ENCODE measurements at regions not wholly inside any gene's neighbourhood (a gene's known extent, or its start where the extent isn't known, plus 50 kb on each side); places are given as distances from the start of the nearest gene placed in this dataset.

DNA sequence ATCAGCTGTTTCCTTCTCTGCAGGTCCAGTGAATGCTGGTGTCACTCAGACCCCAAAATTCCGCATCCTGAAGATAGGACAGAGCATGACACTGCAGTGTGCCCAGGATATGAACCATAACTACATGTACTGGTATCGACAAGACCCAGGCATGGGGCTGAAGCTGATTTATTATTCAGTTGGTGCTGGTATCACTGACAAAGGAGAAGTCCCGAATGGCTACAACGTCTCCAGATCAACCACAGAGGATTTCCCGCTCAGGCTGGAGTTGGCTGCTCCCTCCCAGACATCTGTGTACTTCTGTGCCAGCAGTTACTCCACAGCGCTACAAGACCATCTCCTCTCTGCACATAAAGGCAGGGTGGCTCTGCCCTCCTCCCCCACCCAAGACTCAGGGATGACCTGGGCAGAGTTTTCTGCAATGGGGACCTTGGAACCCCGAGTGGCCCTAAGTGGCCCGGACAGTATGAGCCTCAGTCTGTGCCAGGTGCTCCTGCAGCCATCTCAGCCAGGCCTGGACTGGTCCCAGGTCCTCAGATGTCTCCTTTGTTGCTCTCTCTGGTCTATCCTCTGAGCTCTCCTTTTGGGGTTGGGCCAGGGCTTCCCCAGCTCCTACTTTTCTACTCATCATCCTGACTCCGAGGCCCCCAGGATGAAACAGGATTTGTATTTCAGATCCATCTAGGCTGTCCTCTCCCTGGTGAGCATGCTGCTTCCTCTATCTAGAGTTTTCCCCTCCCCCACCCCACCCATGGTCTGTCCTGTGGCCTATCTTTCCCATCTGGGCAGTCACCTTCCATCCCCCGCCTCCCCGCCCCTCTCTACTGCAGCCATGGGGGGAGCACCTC is 212.1 kb upstream of the PRSS58 start (continued):
- TF ChIP-seq, protein P1, sequence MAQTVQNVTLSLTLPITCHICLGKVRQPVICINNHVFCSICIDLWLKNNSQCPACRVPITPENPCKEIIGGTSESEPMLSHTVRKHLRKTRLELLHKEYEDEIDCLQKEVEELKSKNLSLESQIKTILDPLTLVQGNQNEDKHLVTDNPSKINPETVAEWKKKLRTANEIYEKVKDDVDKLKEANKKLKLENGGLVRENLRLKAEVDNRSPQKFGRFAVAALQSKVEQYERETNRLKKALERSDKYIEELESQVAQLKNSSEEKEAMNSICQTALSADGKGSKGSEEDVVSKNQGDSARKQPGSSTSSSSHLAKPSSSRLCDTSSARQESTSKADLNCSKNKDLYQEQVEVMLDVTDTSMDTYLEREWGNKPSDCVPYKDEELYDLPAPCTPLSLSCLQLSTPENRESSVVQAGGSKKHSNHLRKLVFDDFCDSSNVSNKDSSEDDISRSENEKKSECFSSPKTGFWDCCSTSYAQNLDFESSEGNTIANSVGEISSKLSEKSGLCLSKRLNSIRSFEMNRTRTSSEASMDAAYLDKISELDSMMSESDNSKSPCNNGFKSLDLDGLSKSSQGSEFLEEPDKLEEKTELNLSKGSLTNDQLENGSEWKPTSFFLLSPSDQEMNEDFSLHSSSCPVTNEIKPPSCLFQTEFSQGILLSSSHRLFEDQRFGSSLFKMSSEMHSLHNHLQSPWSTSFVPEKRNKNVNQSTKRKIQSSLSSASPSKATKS (CRISPR knock-in tag; IDR thresholded peaks at IDR 0.05): no peak
- TF ChIP-seq SMYD3 (CRISPR knock-in tag; IDR thresholded peaks at IDR 0.05) (no peak), ZNF329 (CRISPR knock-in tag; IDR thresholded peaks at IDR 0.05; ENCODE audit: low read depth) (no peak), ZNF326 (CRISPR knock-in tag; IDR thresholded peaks at IDR 0.05; ENCODE audit: borderline replicate concordance) (no peak), IRF9 (CRISPR knock-in tag; IDR thresholded peaks at IDR 0.05; ENCODE audit: borderline replicate concordance) (no peak), SNAPC2 (CRISPR knock-in tag; IDR thresholded peaks at IDR 0.05) (no peak), ARID3A (IDR thresholded peaks at IDR 0.05; ENCODE audit: low read depth, low read length) (no peak), GATA4 (IDR thresholded peaks at IDR 0.05; ENCODE audit: borderline replicate concordance, low read depth) (no peak)
- TF ChIP-seq, protein P2, sequence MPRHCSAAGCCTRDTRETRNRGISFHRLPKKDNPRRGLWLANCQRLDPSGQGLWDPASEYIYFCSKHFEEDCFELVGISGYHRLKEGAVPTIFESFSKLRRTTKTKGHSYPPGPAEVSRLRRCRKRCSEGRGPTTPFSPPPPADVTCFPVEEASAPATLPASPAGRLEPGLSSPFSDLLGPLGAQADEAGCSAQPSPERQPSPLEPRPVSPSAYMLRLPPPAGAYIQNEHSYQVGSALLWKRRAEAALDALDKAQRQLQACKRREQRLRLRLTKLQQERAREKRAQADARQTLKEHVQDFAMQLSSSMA (CRISPR knock-in tag; IDR thresholded peaks at IDR 0.05): no peak
- TF ChIP-seq, protein P3, sequence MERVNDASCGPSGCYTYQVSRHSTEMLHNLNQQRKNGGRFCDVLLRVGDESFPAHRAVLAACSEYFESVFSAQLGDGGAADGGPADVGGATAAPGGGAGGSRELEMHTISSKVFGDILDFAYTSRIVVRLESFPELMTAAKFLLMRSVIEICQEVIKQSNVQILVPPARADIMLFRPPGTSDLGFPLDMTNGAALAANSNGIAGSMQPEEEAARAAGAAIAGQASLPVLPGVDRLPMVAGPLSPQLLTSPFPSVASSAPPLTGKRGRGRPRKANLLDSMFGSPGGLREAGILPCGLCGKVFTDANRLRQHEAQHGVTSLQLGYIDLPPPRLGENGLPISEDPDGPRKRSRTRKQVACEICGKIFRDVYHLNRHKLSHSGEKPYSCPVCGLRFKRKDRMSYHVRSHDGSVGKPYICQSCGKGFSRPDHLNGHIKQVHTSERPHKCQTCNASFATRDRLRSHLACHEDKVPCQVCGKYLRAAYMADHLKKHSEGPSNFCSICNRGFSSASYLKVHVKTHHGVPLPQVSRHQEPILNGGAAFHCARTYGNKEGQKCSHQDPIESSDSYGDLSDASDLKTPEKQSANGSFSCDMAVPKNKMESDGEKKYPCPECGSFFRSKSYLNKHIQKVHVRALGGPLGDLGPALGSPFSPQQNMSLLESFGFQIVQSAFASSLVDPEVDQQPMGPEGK (CRISPR knock-in tag; IDR thresholded peaks at IDR 0.05): no peak
